ENCODE measurements at regions not wholly inside any gene's neighbourhood (a gene's known extent, or its start where the extent isn't known, plus 50 kb on each side); places are given as distances from the start of the nearest gene placed in this dataset.
"Not testable (repeated sequence)": the region's sequence is repeated elsewhere in the genome, so short reads cannot be mapped to it uniquely, and the experiment has no call there.

- H3K36me3 ChIP-seq (ENCODE audit: control insufficient read depth in 4 of 4, insufficient read depth in 3 of 4, low read depth in 1 of 4, low read length in 3 of 4): no peaks in the 10 kb centered on the region
- H3K9me3 ChIP-seq (ENCODE audit: control insufficient read depth in 4 of 4, low read length in 3 of 4): no peaks in the 10 kb centered on the region
- no peak overlapping the region for H3K27ac ChIP-seq (ENCODE audit: low read depth in 1 of 2, low read length in 2 of 2)
- no peak overlapping the region for H3K9ac ChIP-seq (ENCODE audit: low read depth in 1 of 2, low read length in 2 of 2)
- H3K4me1 ChIP-seq (ENCODE audit: control insufficient read depth in 4 of 4, insufficient read depth in 4 of 4, low read length in 3 of 4): no peaks in the 10 kb centered on the region
- WGBS: 99% methylated on average over 1 of the region's 1 CpG
- DNase-seq (ENCODE audit: low spot score): no peak
- TF ChIP-seq FOXA2 (IDR thresholded peaks at IDR 0.05): no peak
- TF ChIP-seq NR2F2 (IDR thresholded peaks at IDR 0.05): no peak
- no peak for TF ChIP-seq HNF4G (IDR thresholded peaks at IDR 0.05)
- no peak for TF ChIP-seq FOXA1 (IDR thresholded peaks at IDR 0.05)
- TF ChIP-seq MAX (IDR thresholded peaks at IDR 0.05): no peak
- no peak for TF ChIP-seq YY1 (IDR thresholded peaks at IDR 0.05)
- no peak for TF ChIP-seq CTCF (IDR thresholded peaks at IDR 0.05; ENCODE audit: low read depth, low read length, missing input control)
- no peak for TF ChIP-seq JUND (IDR thresholded peaks at IDR 0.05)
- TF ChIP-seq GABPA (IDR thresholded peaks at IDR 0.05 in 1 of 2, conservative IDR thresholded peaks at IDR 0.05 in 1 of 2): no peak
- TF ChIP-seq ATF3 (IDR thresholded peaks at IDR 0.05): no peak
- TF ChIP-seq SP1 (IDR thresholded peaks at IDR 0.05): no peak
- TF ChIP-seq, protein P1, sequence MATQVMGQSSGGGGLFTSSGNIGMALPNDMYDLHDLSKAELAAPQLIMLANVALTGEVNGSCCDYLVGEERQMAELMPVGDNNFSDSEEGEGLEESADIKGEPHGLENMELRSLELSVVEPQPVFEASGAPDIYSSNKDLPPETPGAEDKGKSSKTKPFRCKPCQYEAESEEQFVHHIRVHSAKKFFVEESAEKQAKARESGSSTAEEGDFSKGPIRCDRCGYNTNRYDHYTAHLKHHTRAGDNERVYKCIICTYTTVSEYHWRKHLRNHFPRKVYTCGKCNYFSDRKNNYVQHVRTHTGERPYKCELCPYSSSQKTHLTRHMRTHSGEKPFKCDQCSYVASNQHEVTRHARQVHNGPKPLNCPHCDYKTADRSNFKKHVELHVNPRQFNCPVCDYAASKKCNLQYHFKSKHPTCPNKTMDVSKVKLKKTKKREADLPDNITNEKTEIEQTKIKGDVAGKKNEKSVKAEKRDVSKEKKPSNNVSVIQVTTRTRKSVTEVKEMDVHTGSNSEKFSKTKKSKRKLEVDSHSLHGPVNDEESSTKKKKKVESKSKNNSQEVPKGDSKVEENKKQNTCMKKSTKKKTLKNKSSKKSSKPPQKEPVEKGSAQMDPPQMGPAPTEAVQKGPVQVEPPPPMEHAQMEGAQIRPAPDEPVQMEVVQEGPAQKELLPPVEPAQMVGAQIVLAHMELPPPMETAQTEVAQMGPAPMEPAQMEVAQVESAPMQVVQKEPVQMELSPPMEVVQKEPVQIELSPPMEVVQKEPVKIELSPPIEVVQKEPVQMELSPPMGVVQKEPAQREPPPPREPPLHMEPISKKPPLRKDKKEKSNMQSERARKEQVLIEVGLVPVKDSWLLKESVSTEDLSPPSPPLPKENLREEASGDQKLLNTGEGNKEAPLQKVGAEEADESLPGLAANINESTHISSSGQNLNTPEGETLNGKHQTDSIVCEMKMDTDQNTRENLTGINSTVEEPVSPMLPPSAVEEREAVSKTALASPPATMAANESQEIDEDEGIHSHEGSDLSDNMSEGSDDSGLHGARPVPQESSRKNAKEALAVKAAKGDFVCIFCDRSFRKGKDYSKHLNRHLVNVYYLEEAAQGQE (IDR thresholded peaks at IDR 0.05): no peak
- no peak for TF ChIP-seq TAF1 (conservative IDR thresholded peaks at IDR 0.05)
- no peak for TF ChIP-seq RXRA (IDR thresholded peaks at IDR 0.05)
- TF ChIP-seq HNF4A (conservative IDR thresholded peaks at IDR 0.05): no peak
- no peak for TF ChIP-seq EGR1 (IDR thresholded peaks at IDR 0.05; ENCODE audit: low read depth in 2 of 2)
- TF ChIP-seq RAD21 (IDR thresholded peaks at IDR 0.05): no peak
- TF ChIP-seq, protein P2, sequence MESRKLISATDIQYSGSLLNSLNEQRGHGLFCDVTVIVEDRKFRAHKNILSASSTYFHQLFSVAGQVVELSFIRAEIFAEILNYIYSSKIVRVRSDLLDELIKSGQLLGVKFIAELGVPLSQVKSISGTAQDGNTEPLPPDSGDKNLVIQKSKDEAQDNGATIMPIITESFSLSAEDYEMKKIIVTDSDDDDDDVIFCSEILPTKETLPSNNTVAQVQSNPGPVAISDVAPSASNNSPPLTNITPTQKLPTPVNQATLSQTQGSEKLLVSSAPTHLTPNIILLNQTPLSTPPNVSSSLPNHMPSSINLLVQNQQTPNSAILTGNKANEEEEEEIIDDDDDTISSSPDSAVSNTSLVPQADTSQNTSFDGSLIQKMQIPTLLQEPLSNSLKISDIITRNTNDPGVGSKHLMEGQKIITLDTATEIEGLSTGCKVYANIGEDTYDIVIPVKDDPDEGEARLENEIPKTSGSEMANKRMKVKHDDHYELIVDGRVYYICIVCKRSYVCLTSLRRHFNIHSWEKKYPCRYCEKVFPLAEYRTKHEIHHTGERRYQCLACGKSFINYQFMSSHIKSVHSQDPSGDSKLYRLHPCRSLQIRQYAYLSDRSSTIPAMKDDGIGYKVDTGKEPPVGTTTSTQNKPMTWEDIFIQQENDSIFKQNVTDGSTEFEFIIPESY (IDR thresholded peaks at IDR 0.05): no peak
- no peaks in the 10 kb centered on the region for H3K27me3 ChIP-seq (ENCODE audit: control insufficient read depth in 4 of 4, insufficient read depth in 4 of 4, low read length in 3 of 4)
- no peak overlapping the region for H3K4me3 ChIP-seq (ENCODE audit: low read depth in 1 of 3, low read length in 3 of 3)
Measured at GRCh38 chr13:33571618-33572017, 246.3 kb upstream of the RFC3 start.

GRCh38 chr13:33572322-33572721 lies 245.6 kb upstream of the RFC3 start:
- not testable (repeated sequence) for H3K27ac ChIP-seq (ENCODE audit: low read depth in 1 of 2, low read length in 2 of 2); H3K9ac ChIP-seq (ENCODE audit: low read depth in 1 of 2, low read length in 2 of 2); H3K4me1 ChIP-seq (ENCODE audit: control insufficient read depth in 4 of 4, insufficient read depth in 4 of 4, low read length in 3 of 4); H3K4me3 ChIP-seq (ENCODE audit: low read depth in 1 of 3, low read length in 3 of 3); H3K27me3 ChIP-seq (ENCODE audit: control insufficient read depth in 4 of 4, insufficient read depth in 4 of 4, low read length in 3 of 4); DNase-seq (ENCODE audit: low spot score); H3K9me3 ChIP-seq (ENCODE audit: control insufficient read depth in 4 of 4, low read length in 3 of 4); H3K36me3 ChIP-seq (ENCODE audit: control insufficient read depth in 4 of 4, insufficient read depth in 3 of 4, low read depth in 1 of 4, low read length in 3 of 4)
- WGBS: 88% methylated on average over 2 of the region's 2 CpGs
